ENCODE measurements at regions not wholly inside any gene's neighbourhood (a gene's known extent, or its start where the extent isn't known, plus 50 kb on each side); places are given as distances from the start of the nearest gene placed in this dataset.
"Not testable (repeated sequence)": the region's sequence is repeated elsewhere in the genome, so short reads cannot be mapped to it uniquely, and the experiment has no call there.

DNA sequence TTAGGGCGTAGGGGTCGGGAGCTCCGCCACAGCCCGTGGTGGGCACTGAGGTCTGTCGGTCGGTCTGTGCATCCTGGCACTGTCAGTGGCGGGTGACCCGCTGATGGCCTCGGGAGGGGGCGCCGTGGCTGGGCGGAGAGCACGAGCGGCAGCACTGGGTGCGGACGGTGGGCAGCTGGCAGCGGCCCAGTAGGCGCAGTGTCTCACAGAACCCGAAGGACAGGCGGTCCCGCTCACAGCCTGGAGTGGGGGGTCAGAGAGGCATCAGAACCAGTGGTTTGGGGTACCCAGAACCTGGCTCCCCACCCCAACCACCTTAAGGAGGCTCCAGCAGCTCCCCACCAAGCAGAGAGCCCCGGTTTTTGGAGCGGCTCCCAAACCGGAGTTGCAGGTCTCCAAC is 124.9 kb upstream of the AKAP13 start:
- TF ChIP-seq, protein P1, sequence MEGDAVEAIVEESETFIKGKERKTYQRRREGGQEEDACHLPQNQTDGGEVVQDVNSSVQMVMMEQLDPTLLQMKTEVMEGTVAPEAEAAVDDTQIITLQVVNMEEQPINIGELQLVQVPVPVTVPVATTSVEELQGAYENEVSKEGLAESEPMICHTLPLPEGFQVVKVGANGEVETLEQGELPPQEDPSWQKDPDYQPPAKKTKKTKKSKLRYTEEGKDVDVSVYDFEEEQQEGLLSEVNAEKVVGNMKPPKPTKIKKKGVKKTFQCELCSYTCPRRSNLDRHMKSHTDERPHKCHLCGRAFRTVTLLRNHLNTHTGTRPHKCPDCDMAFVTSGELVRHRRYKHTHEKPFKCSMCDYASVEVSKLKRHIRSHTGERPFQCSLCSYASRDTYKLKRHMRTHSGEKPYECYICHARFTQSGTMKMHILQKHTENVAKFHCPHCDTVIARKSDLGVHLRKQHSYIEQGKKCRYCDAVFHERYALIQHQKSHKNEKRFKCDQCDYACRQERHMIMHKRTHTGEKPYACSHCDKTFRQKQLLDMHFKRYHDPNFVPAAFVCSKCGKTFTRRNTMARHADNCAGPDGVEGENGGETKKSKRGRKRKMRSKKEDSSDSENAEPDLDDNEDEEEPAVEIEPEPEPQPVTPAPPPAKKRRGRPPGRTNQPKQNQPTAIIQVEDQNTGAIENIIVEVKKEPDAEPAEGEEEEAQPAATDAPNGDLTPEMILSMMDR (IDR thresholded peaks at IDR 0.05; ENCODE audit: low read length), result not testable (repeated sequence)
- not testable (repeated sequence) for TF ChIP-seq EZH2 (IDR thresholded peaks at IDR 0.05; ENCODE audit: borderline replicate concordance, low read length)

Data from OCI-LY1 (cell line).